ENCODE measurements at regions not wholly inside any gene's neighbourhood (a gene's known extent, or its start where the extent isn't known, plus 50 kb on each side); places are given as distances from the start of the nearest gene placed in this dataset.

GRCh38 chr7:123275036-123275753 is 75.4 kb upstream of the SLC13A1 start:
- no peak overlapping the region for H3K14ac ChIP-seq (ENCODE audit: insufficient read depth, low read length)
- H3K4ac ChIP-seq (ENCODE audit: low read depth, low read length), result no peak overlapping the region
- no peak for TF ChIP-seq CTCF (conservative IDR thresholded peaks at IDR 0.05)
- Mint-ChIP-seq H3K9me3 (no peaks in the 10 kb centered on the region), H3K4me1 (peaks cover 0 to 5% of the 10 kb centered on the region in 2 experiments; a peak in 1 of 4 replicates), H3K36me3 (ENCODE audit: insufficient read depth in 1 of 3, low read depth in 3 of 3) (no peaks in the 10 kb centered on the region), H3K27me3 (ENCODE audit: low read depth) (no peaks in the 10 kb centered on the region), H3K4me3 (no peak overlapping the region), H3K27ac (no peak overlapping the region)
- H3K79me2 ChIP-seq (ENCODE audit: insufficient read depth, low read length), result no peaks in the 10 kb centered on the region
- H4K5ac ChIP-seq (ENCODE audit: insufficient read length, low read depth, low read length), result no peak overlapping the region
- no peak for DNase-seq
- H3K9ac ChIP-seq (ENCODE audit: extremely low read depth, insufficient read length, low read length), result no peak overlapping the region
- no peak overlapping the region for H3T11ph ChIP-seq (ENCODE audit: low read length)
- H2BK15ac ChIP-seq (ENCODE audit: low read depth, low read length), result no peak overlapping the region
- no peak overlapping the region for H2BK12ac ChIP-seq (ENCODE audit: insufficient read length, low read depth, low read length)
- H4K20me1 ChIP-seq (ENCODE audit: control insufficient read depth, insufficient read depth, insufficient read length), result no peaks in the 10 kb centered on the region
- no peak overlapping the region for H2BK20ac ChIP-seq (ENCODE audit: low read depth, low read length, poor library complexity, severe bottlenecking)
- H2BK120ac ChIP-seq (ENCODE audit: low read depth, low read length, poor library complexity, severe bottlenecking), result no peak overlapping the region
- H4K91ac ChIP-seq (ENCODE audit: insufficient read length, low read depth, low read length), result no peak overlapping the region
- H3K18ac ChIP-seq (ENCODE audit: insufficient read length, low read depth, low read length), result no peak overlapping the region
- H3K4me2 ChIP-seq (ENCODE audit: insufficient read depth, insufficient read length, low read length), result no peak overlapping the region
- no peaks in the 10 kb centered on the region for H3K9me3 ChIP-seq (ENCODE audit: control insufficient read depth, low read depth, low read length)
- no peaks in the 10 kb centered on the region for H3K23me2 ChIP-seq (ENCODE audit: insufficient read length, low read depth, low read length, poor library complexity, severe bottlenecking)
- H3K27ac ChIP-seq (ENCODE audit: insufficient read length, low read depth, low read length), result no peak overlapping the region
- H3K79me1 ChIP-seq (ENCODE audit: insufficient read depth, low read depth, low read length, poor library complexity, severe bottlenecking), result no peaks in the 10 kb centered on the region
- no peak overlapping the region for H2BK5ac ChIP-seq (ENCODE audit: insufficient read length, low read length)
- H3K23ac ChIP-seq (ENCODE audit: insufficient read length, low read depth, low read length), result no peak overlapping the region
- H2AFZ ChIP-seq (ENCODE audit: low read length), result no peak overlapping the region
- H4K8ac ChIP-seq (replicated peaks; ENCODE audit: insufficient read length, low read depth, low read length), result no peak overlapping the region
- H3K56ac ChIP-seq (ENCODE audit: insufficient read length, low read depth, low read length), result no peak overlapping the region
- WGBS (ENCODE audit: extremely low coverage, insufficient read length, low lambda C conversion rate), result no CpG with 5 or more reads among the region's 2 CpGs
- no peaks in the 10 kb centered on the region for H3K27me3 ChIP-seq (ENCODE audit: insufficient read depth, low read length)
- no peak overlapping the region for H2AK5ac ChIP-seq (ENCODE audit: insufficient read length, low read length)
- H3K4me1 ChIP-seq (ENCODE audit: insufficient read depth, low read length), result no peaks in the 10 kb centered on the region; the same call in 1 of the 2 replicates

Measured in H9 (cell line).